ENCODE measurements at regions not wholly inside any gene's neighbourhood (a gene's known extent, or its start where the extent isn't known, plus 50 kb on each side); places are given as distances from the start of the nearest gene placed in this dataset.

- Histone ChIP-seq H3K4me3 (ENCODE audit: low read depth in 1 of 2, low read length in 2 of 2) (no peak overlapping the region), H3K9ac (ENCODE audit: low read length) (no peak overlapping the region), H3K27me3 (ENCODE audit: control insufficient read depth in 1 of 2, insufficient read depth in 2 of 2, low read length in 2 of 2) (no peaks in the 10 kb centered on the region), H3K27ac (ENCODE audit: low read depth, low read length) (no peak overlapping the region), H3K4me1 (ENCODE audit: insufficient read depth, low read length) (no peaks in the 10 kb centered on the region), H3K36me3 (ENCODE audit: insufficient read depth, low read length) (no peaks in the 10 kb centered on the region), H3K9me3 (ENCODE audit: low read length) (no peaks in the 10 kb centered on the region)
These were observed 265.3 kb upstream of the GAS1 start for GRCh38 chr9:87212605-87213021.

GRCh38 chr9:87213948-87214347 is 266.6 kb upstream of the GAS1 start:
- Histone ChIP-seq H3K27ac (ENCODE audit: low read depth, low read length) (no peak overlapping the region), H3K27me3 (ENCODE audit: control insufficient read depth in 1 of 2, insufficient read depth in 2 of 2, low read length in 2 of 2) (no peaks in the 10 kb centered on the region), H3K9me3 (ENCODE audit: low read length) (no peaks in the 10 kb centered on the region), H3K36me3 (ENCODE audit: insufficient read depth, low read length) (no peaks in the 10 kb centered on the region), H3K4me1 (ENCODE audit: insufficient read depth, low read length) (no peaks in the 10 kb centered on the region), H3K4me3 (ENCODE audit: low read depth in 1 of 2, low read length in 2 of 2) (no peak overlapping the region), H3K9ac (ENCODE audit: low read length) (no peak overlapping the region)

GRCh38 chr9:87214991-87215390 is 267.7 kb upstream of the GAS1 start:
- Histone ChIP-seq H3K9me3 (ENCODE audit: low read length) (no peaks in the 10 kb centered on the region), H3K9ac (ENCODE audit: low read length) (no peak overlapping the region), H3K36me3 (ENCODE audit: insufficient read depth, low read length) (no peaks in the 10 kb centered on the region), H3K4me1 (ENCODE audit: insufficient read depth, low read length) (no peaks in the 10 kb centered on the region), H3K27me3 (ENCODE audit: control insufficient read depth in 1 of 2, insufficient read depth in 2 of 2, low read length in 2 of 2) (no peaks in the 10 kb centered on the region), H3K27ac (ENCODE audit: low read depth, low read length) (no peak overlapping the region), H3K4me3 (ENCODE audit: low read depth in 1 of 2, low read length in 2 of 2) (no peak overlapping the region)

GRCh38 chr9:87216036-87216435 is 268.7 kb upstream of the GAS1 start:
- H3K27ac ChIP-seq (ENCODE audit: low read depth, low read length), result no peak overlapping the region
- H3K9me3 ChIP-seq (ENCODE audit: low read length), result no peaks in the 10 kb centered on the region
- H3K4me3 ChIP-seq (ENCODE audit: low read depth in 1 of 2, low read length in 2 of 2), result no peak overlapping the region
- no peaks in the 10 kb centered on the region for H3K36me3 ChIP-seq (ENCODE audit: insufficient read depth, low read length)
- no peaks in the 10 kb centered on the region for H3K27me3 ChIP-seq (ENCODE audit: control insufficient read depth in 1 of 2, insufficient read depth in 2 of 2, low read length in 2 of 2)
- no peak overlapping the region for H3K9ac ChIP-seq (ENCODE audit: low read length)
- H3K4me1 ChIP-seq (ENCODE audit: insufficient read depth, low read length), result no peaks in the 10 kb centered on the region

- Histone ChIP-seq H3K9ac (ENCODE audit: low read length) (no peak overlapping the region), H3K9me3 (ENCODE audit: low read length) (no peaks in the 10 kb centered on the region), H3K36me3 (ENCODE audit: insufficient read depth, low read length) (no peaks in the 10 kb centered on the region), H3K27ac (ENCODE audit: low read depth, low read length) (no peak overlapping the region), H3K27me3 (ENCODE audit: control insufficient read depth in 1 of 2, insufficient read depth in 2 of 2, low read length in 2 of 2) (no peaks in the 10 kb centered on the region), H3K4me1 (ENCODE audit: insufficient read depth, low read length) (no peaks in the 10 kb centered on the region), H3K4me3 (ENCODE audit: low read depth in 1 of 2, low read length in 2 of 2) (no peak overlapping the region)
These were observed 269.7 kb upstream of the GAS1 start for GRCh38 chr9:87216897-87217455.

GRCh38 chr9:87223392-87224246 is 274.0 kb upstream of the DAPK1 start:
- no peak overlapping the region for H3K9ac ChIP-seq (ENCODE audit: low read length)
- no peaks in the 10 kb centered on the region for H3K36me3 ChIP-seq (ENCODE audit: insufficient read depth, low read length)
- H3K9me3 ChIP-seq (ENCODE audit: low read length), result no peaks in the 10 kb centered on the region
- no peak overlapping the region for H3K27ac ChIP-seq (ENCODE audit: low read depth, low read length)
- H3K27me3 ChIP-seq (ENCODE audit: control insufficient read depth in 1 of 2, insufficient read depth in 2 of 2, low read length in 2 of 2), result no peaks in the 10 kb centered on the region
- no peak overlapping the region for H3K4me3 ChIP-seq (ENCODE audit: low read depth in 1 of 2, low read length in 2 of 2)
- no peaks in the 10 kb centered on the region for H3K4me1 ChIP-seq (ENCODE audit: insufficient read depth, low read length)

- no peak overlapping the region for H3K4me3 ChIP-seq (ENCODE audit: low read depth in 1 of 2, low read length in 2 of 2)
- no peak overlapping the region for H3K9ac ChIP-seq (ENCODE audit: low read length)
- H3K9me3 ChIP-seq (ENCODE audit: low read length), result no peaks in the 10 kb centered on the region
- H3K27ac ChIP-seq (ENCODE audit: low read depth, low read length), result no peak overlapping the region
- H3K36me3 ChIP-seq (ENCODE audit: insufficient read depth, low read length), result no peaks in the 10 kb centered on the region
- H3K4me1 ChIP-seq (ENCODE audit: insufficient read depth, low read length), result no peaks in the 10 kb centered on the region
- no peaks in the 10 kb centered on the region for H3K27me3 ChIP-seq (ENCODE audit: control insufficient read depth in 1 of 2, insufficient read depth in 2 of 2, low read length in 2 of 2)
These were observed 270.8 kb upstream of the DAPK1 start for GRCh38 chr9:87226896-87227295.

- no peaks in the 10 kb centered on the region for H3K9me3 ChIP-seq (ENCODE audit: low read length)
- H3K4me1 ChIP-seq (ENCODE audit: insufficient read depth, low read length), result no peaks in the 10 kb centered on the region
- H3K27ac ChIP-seq (ENCODE audit: low read depth, low read length), result no peak overlapping the region
- no peak overlapping the region for H3K9ac ChIP-seq (ENCODE audit: low read length)
- no peaks in the 10 kb centered on the region for H3K36me3 ChIP-seq (ENCODE audit: insufficient read depth, low read length)
- no peak overlapping the region for H3K4me3 ChIP-seq (ENCODE audit: low read depth in 1 of 2, low read length in 2 of 2)
- H3K27me3 ChIP-seq (ENCODE audit: control insufficient read depth in 1 of 2, insufficient read depth in 2 of 2, low read length in 2 of 2), result no peaks in the 10 kb centered on the region
These were observed 270.2 kb upstream of the DAPK1 start for GRCh38 chr9:87227456-87227855.

GRCh38 chr9:87229108-87229507 is 268.6 kb upstream of the DAPK1 start:
- Histone ChIP-seq H3K4me1 (ENCODE audit: insufficient read depth, low read length) (no peaks in the 10 kb centered on the region), H3K4me3 (ENCODE audit: low read depth in 1 of 2, low read length in 2 of 2) (no peak overlapping the region), H3K36me3 (ENCODE audit: insufficient read depth, low read length) (no peaks in the 10 kb centered on the region), H3K9me3 (ENCODE audit: low read length) (no peaks in the 10 kb centered on the region), H3K27ac (ENCODE audit: low read depth, low read length) (no peak overlapping the region), H3K27me3 (ENCODE audit: control insufficient read depth in 1 of 2, insufficient read depth in 2 of 2, low read length in 2 of 2) (no peaks in the 10 kb centered on the region), H3K9ac (ENCODE audit: low read length) (no peak overlapping the region)

- Histone ChIP-seq H3K4me1 (ENCODE audit: insufficient read depth, low read length) (no peaks in the 10 kb centered on the region), H3K4me3 (ENCODE audit: low read depth in 1 of 2, low read length in 2 of 2) (no peak overlapping the region), H3K9ac (ENCODE audit: low read length) (no peak overlapping the region), H3K36me3 (ENCODE audit: insufficient read depth, low read length) (no peaks in the 10 kb centered on the region), H3K27me3 (ENCODE audit: control insufficient read depth in 1 of 2, insufficient read depth in 2 of 2, low read length in 2 of 2) (no peaks in the 10 kb centered on the region), H3K27ac (ENCODE audit: low read depth, low read length) (no peak overlapping the region), H3K9me3 (ENCODE audit: low read length) (no peaks in the 10 kb centered on the region)
These were observed 264.2 kb upstream of the DAPK1 start for GRCh38 chr9:87233431-87233830.

GRCh38 chr9:87233899-87234455 is 263.7 kb upstream of the DAPK1 start:
- Histone ChIP-seq H3K27me3 (ENCODE audit: control insufficient read depth in 1 of 2, insufficient read depth in 2 of 2, low read length in 2 of 2) (no peaks in the 10 kb centered on the region), H3K9ac (ENCODE audit: low read length) (no peak overlapping the region), H3K9me3 (ENCODE audit: low read length) (no peaks in the 10 kb centered on the region), H3K27ac (ENCODE audit: low read depth, low read length) (no peak overlapping the region), H3K36me3 (ENCODE audit: insufficient read depth, low read length) (no peaks in the 10 kb centered on the region), H3K4me3 (ENCODE audit: low read depth in 1 of 2, low read length in 2 of 2) (no peak overlapping the region), H3K4me1 (ENCODE audit: insufficient read depth, low read length) (no peaks in the 10 kb centered on the region)
